GM12864 (cell line): ENCODE measurements at regions not wholly inside any gene's neighbourhood (a gene's known extent, or its start where the extent isn't known, plus 50 kb on each side); places are given as distances from the start of the nearest gene placed in this dataset.

ENCODE experiments used
- DNase-seq: peaks from one replicate; pipeline ENCODE4 v3.0.0-alpha.2; 2011; ENCODE audit warnings: low read depth
- H3K4me3 ChIP-seq: 2 replicates; pipeline ENCODE4 v1.5.1; 2011; ENCODE audit warnings: mild to moderate bottlenecking, low read depth, low read length, control low read depth
- TF ChIP-seq, protein P1 (sequence below): IDR thresholded peaks from 2 replicates; pipeline ENCODE4 v1.5.1; 2011; ENCODE audit warnings: low read depth, mild to moderate bottlenecking, moderate library complexity, low read length, control low read depth, inconsistent platforms; ENCODE audit errors: missing control alignments

DNA sequence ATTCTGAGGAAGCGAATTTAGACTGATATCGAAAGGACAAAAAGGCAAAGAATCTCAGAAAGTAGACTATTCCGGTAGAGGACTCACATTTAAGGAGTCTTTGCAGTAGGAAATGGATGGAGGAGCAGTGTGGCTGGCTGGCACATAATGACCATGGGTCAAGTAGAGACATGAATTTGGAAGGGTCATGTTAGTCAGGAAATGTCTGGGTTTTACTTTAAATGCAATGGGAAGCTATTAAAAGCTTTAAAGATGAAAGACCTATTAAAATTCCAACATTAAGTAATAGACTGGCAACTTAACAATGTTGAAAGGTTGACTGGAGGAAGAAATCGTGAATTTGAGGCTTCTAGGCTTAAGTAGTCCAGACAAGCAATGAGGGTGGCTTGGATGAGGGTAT, 90.0 kb upstream of the SEMA3C start:
- no peak overlapping the region for H3K4me3 ChIP-seq
- no peak for DNase-seq
- TF ChIP-seq, protein P1, sequence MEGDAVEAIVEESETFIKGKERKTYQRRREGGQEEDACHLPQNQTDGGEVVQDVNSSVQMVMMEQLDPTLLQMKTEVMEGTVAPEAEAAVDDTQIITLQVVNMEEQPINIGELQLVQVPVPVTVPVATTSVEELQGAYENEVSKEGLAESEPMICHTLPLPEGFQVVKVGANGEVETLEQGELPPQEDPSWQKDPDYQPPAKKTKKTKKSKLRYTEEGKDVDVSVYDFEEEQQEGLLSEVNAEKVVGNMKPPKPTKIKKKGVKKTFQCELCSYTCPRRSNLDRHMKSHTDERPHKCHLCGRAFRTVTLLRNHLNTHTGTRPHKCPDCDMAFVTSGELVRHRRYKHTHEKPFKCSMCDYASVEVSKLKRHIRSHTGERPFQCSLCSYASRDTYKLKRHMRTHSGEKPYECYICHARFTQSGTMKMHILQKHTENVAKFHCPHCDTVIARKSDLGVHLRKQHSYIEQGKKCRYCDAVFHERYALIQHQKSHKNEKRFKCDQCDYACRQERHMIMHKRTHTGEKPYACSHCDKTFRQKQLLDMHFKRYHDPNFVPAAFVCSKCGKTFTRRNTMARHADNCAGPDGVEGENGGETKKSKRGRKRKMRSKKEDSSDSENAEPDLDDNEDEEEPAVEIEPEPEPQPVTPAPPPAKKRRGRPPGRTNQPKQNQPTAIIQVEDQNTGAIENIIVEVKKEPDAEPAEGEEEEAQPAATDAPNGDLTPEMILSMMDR, result no peak

DNA sequence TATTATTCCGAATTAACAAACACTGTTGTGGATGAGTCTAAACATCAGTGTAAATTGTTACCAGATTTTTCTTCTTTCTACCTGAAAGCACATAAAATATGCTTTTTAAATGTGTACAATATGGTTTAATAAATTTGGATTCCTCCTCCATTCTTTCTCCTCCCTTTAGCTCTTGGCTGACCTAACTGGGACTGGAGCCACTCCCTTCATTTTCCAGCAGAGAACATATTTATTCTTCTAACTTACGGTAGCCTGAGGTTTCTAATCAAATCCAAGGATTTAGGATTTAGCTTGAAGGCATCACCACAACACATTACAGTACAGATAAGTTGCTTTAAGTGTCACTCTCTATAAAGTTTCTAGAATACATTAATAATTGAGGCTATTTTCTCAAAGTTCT, 88.2 kb upstream of the SEMA3C start:
- TF ChIP-seq, protein P1, result no peak
- no peak for DNase-seq
- H3K4me3 ChIP-seq, result no peak overlapping the region

DNA sequence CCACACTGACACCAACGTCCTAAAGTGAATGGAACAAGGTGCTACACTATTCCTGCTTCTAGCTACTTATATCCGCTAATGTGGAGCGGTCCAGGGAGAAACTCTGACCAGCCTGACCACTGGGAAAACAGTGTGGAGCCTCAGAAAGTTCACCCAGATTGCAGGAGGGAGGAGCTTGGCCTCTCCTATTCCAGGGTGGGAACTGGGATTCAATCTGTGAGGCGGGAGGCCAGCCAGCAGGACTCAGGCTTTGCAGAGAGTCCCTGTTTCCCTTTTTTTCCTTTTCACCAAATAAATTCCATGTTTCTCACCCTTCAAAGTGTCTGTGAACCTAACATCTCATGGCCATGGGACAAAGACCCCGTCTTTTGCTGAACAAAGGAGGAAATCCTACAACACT, 86.4 kb upstream of the SEMA3C start:
- TF ChIP-seq, protein P1, result no peak
- no peak overlapping the region for H3K4me3 ChIP-seq
- no peak for DNase-seq

DNA sequence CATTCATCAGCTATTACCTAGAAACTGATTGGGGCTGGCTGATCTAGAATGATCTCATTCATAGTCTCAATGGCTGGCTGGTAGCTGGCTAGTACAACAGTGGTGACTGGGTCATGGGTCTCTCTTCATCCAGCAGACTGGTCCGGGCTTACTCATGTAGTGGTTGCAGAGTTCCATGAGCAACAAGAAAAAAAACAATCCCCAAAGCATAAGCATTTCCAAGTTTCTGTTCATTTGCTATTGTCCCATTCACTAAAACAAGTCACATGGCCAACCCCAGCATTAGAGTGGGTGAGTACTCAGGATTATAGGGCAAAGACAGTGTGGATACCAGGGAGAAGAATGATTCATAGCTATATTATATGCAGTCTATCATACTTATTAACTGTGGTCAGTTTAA, 85.2 kb upstream of the SEMA3C start:
- no peak for DNase-seq
- TF ChIP-seq, protein P1, result no peak
- H3K4me3 ChIP-seq, result no peak overlapping the region

DNA sequence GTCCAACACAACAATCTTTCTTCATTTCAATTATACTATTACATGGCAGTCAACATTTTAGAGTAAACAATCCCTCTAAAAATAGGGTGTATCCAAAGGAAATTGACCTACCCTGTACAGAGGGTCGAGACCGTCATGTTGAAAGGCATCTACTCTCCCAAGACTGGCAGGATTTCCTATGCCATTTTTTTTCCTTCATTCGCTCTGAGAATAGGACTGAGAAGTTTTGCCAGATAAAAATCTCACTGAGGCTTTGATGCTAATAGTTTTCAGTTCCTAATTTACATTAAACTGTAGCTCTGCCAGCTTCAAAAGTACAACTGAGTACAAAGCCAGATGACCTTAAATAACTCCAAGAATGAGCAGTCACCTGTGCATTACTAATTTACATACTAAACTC, 84.5 kb upstream of the SEMA3C start:
- TF ChIP-seq, protein P1, result no peak
- no peak for DNase-seq
- no peak overlapping the region for H3K4me3 ChIP-seq

DNA sequence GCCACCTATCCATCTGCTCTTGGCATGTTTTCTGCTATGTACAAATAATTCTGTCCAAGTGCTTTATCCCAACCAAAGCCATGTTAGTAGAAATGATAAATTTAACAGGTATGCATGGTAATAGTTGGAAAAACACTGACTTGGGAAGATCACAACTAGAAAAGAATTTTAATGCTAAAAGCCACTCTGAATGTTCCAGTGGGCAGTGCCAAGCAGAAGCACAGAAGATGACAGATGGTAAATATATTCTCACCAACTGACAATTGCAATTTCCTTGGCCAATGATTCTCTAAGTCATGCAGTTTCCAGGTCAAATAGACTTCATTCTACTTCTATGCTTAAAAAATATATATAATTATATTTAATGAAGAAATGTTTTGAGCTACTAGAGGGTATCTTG, 83.6 kb upstream of the SEMA3C start:
- H3K4me3 ChIP-seq, result no peak overlapping the region
- TF ChIP-seq, protein P1, result no peak

DNA sequence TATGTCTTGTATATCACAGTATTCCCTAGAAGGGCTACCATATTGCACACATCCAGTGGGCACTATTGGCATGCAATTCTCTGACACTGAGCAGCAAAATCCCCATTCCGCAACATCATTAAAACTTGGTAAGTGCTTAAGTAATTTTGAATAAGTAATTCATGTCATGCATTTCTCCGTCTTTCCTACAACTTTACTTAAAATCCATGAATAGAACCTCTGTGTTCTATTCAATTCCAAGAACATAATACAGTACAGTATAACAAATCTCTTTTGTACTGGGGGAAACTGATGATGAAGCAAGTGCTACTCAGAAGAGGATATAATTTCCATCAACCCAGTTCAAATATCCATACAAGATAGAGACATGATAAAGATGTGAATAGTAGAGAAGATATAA, 80.9 kb upstream of the SEMA3C start:
- DNase-seq, result no peak
- no peak overlapping the region for H3K4me3 ChIP-seq
- TF ChIP-seq, protein P1, result no peak

More for the DNA sequence above, 83.6 kb upstream of the SEMA3C start:
- no peak for DNase-seq
